ENCODE measurements at regions not wholly inside any gene's neighbourhood (a gene's known extent, or its start where the extent isn't known, plus 50 kb on each side); places are given as distances from the start of the nearest gene placed in this dataset.

DNA sequence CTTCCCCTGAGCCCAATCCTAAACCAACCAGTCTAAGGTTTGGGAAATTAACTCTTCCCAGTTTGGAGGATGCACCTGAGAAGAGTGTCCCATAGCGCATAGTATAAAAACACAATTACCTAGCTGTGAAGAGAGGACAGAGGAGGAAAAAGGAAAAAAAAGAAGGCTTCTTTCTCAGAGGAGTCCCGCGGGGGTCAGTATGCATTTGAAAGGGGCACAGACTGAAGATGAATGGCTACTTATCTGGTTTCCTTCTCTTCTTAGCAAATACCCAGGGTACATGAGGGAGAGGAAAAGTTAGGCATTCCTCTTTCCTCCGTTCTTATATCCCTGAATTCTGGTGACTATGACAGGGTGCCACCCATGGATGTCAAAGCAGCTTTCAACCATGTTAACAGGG, 96.9 kb downstream of the TMEM47 start:
- Histone ChIP-seq H3K9me3 (no peaks in the 10 kb centered on the region), H3K27me3 (peaks cover 0 to 8% of the 10 kb centered on the region in 2 donors), H3K36me3 (no peaks in the 10 kb centered on the region), H3K4me3 (no peak overlapping the region), H3K27ac (no peak overlapping the region), H3K4me1 (no peaks in the 10 kb centered on the region)
- TF ChIP-seq, protein P1, sequence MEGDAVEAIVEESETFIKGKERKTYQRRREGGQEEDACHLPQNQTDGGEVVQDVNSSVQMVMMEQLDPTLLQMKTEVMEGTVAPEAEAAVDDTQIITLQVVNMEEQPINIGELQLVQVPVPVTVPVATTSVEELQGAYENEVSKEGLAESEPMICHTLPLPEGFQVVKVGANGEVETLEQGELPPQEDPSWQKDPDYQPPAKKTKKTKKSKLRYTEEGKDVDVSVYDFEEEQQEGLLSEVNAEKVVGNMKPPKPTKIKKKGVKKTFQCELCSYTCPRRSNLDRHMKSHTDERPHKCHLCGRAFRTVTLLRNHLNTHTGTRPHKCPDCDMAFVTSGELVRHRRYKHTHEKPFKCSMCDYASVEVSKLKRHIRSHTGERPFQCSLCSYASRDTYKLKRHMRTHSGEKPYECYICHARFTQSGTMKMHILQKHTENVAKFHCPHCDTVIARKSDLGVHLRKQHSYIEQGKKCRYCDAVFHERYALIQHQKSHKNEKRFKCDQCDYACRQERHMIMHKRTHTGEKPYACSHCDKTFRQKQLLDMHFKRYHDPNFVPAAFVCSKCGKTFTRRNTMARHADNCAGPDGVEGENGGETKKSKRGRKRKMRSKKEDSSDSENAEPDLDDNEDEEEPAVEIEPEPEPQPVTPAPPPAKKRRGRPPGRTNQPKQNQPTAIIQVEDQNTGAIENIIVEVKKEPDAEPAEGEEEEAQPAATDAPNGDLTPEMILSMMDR (IDR thresholded peaks at IDR 0.05), result no peak
- no peak for TF ChIP-seq POLR2AphosphoS5 (IDR thresholded peaks at IDR 0.05)
- intact Hi-C loops (cut with DNase I; ENCODE audit: low total_unique reads), result no loop called here
- DNase-seq (ENCODE audit: low spot score in 2 of 2), result no peak

DNA sequence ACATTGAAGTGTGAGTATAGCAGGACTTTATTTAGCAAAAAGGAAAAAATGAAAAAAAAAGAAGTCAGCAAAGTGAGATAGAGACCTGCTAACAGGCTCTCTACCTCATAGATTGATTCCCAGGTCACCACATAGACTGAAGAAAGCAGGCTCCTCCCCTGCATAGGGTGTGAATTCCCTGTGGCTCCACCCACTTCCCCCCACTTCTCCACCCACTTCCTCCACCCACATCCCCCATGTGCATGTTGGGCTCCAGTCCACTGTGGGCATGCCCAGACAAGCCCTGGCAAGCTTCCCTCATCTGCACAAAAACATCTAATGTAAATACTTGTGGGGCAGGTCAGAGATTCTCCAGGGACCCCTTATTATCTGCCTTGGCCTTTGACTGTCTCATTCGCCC, 97.8 kb downstream of the TMEM47 start:
- Histone ChIP-seq H3K9me3 (no peaks in the 10 kb centered on the region), H3K4me3 (no peak overlapping the region), H3K4me1 (no peaks in the 10 kb centered on the region), H3K27me3 (peaks cover 0 to 8% of the 10 kb centered on the region in 2 donors), H3K36me3 (no peaks in the 10 kb centered on the region), H3K27ac (no peak overlapping the region)
- intact Hi-C loops (cut with DNase I; ENCODE audit: low total_unique reads), result no loop called here
- TF ChIP-seq POLR2AphosphoS5 (IDR thresholded peaks at IDR 0.05) (no peak), POLR2A (IDR thresholded peaks at IDR 0.05) (no peak)
- TF ChIP-seq, protein P1 (IDR thresholded peaks at IDR 0.05), result no peak
- DNase-seq (ENCODE audit: low spot score in 2 of 2), result no peak

DNA sequence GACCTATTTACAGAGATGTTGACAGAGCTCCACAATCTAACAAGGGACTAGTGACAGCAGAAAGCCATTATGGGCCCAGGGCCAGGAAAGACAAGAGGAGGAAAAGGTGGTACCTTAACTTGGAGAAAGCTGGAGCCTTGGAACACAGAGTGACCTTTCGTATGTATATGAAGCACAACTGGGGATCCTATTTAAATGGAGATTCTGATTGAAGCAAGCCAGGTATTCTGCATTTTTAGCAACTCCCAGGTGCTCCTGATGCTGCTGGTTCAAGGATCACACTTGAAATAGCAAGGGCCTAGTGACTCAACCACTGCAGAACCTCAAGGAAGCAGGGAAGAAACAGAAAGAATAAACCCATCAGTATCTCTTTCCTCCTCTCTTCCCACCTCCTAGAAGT, 99.4 kb downstream of the TMEM47 start:
- no peaks in the 10 kb centered on the region for H3K36me3 ChIP-seq
- H3K27me3 ChIP-seq, result peaks cover 0 to 8% of the 10 kb centered on the region in 2 donors
- H3K27ac ChIP-seq, result no peak overlapping the region
- intact Hi-C loops (cut with DNase I; ENCODE audit: low total_unique reads), result no loop called here
- no peaks in the 10 kb centered on the region for H3K9me3 ChIP-seq
- H3K4me1 ChIP-seq, result no peaks in the 10 kb centered on the region
- no peak overlapping the region for H3K4me3 ChIP-seq
- TF ChIP-seq POLR2AphosphoS5 (IDR thresholded peaks at IDR 0.05), result no peak
- no peak for DNase-seq (ENCODE audit: low spot score in 2 of 2)

DNA sequence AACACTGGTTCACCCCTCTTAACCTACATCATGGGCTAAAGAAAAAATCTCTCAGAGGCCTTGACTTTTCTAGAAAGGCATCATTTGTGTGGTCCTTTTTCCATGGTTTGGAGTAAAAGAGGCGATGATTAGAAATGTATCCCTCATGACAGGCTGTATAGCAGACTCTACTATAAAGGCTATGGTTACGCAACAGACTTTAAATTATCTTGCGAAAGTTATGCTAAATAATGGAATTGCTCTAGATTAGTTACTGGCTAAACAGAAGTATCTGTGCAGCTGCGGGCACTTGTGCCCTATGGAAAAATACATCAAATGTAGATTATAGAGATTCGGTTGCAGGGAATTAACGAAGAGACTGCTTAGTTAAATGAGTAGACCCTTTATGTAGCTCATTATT, 101.6 kb downstream of the TMEM47 start:
- intact Hi-C loops (cut with DNase I; ENCODE audit: low total_unique reads), result no loop called here
- TF ChIP-seq, protein P1 (IDR thresholded peaks at IDR 0.05), result no peak
- TF ChIP-seq POLR2A (IDR thresholded peaks at IDR 0.05) (no peak), POLR2AphosphoS5 (IDR thresholded peaks at IDR 0.05) (no peak)
- peaks cover 0 to 8% of the 10 kb centered on the region in 2 donors for H3K27me3 ChIP-seq
- no peak overlapping the region for H3K27ac ChIP-seq
- H3K4me3 ChIP-seq, result no peak overlapping the region
- no peaks in the 10 kb centered on the region for H3K9me3 ChIP-seq
- no peaks in the 10 kb centered on the region for H3K36me3 ChIP-seq
- no peaks in the 10 kb centered on the region for H3K4me1 ChIP-seq
- DNase-seq (ENCODE audit: low spot score in 2 of 2), result no peak

DNA sequence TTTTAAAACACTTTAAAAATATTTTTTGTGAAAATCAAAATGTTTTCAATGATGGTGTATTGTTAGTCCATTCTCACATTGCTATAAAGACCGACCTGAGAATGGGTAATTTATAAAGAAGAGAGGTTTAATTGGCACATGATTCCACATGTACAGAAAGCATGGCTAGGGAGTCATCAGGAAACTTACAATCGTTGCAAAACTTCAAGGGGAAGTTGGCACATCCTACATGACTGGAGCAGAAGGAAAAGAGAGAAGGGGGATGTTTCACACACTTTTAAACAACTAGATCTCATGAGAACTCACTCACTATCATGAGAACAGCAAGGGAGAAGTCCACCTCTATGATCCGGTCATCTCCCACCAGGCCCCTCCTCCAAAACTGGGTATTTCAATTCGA, 110.7 kb downstream of the TMEM47 start:
- no peak overlapping the region for H3K27ac ChIP-seq
- intact Hi-C loops (cut with DNase I; ENCODE audit: low total_unique reads), result no loop called here
- H3K36me3 ChIP-seq, result no peaks in the 10 kb centered on the region
- H3K4me3 ChIP-seq, result no peak overlapping the region
- no peaks in the 10 kb centered on the region for H3K9me3 ChIP-seq
- H3K27me3 ChIP-seq, result peaks cover 0 to 7% of the 10 kb centered on the region in 2 donors
- H3K4me1 ChIP-seq, result no peaks in the 10 kb centered on the region
- TF ChIP-seq POLR2A (IDR thresholded peaks at IDR 0.05), result no peak
- TF ChIP-seq, protein P1 (IDR thresholded peaks at IDR 0.05), result no peak
- no peak for TF ChIP-seq POLR2AphosphoS5 (IDR thresholded peaks at IDR 0.05)
- DNase-seq (ENCODE audit: low spot score in 2 of 2), result no peak

DNA sequence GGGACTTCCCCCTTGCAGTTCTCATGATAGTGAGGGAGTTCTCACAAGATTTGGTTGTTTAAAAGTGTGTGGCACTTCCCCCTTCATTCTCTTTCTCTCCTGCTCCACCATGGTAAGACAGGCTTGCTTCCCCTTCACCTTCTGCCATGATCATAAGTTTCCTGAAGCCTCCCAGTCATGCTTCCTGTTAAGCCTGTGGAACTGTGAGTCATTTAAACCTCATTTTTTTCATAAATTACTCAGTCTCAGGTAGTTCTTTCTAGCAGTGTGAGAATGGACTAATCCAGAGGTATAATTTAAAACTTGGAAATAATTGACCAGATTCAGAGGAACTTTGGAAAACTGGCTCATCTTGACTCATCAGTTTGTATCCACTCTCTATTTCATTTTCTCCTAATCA, 129.0 kb downstream of the TMEM47 start:
- intact Hi-C loops (cut with DNase I; ENCODE audit: low total_unique reads), result no loop called here
- TF ChIP-seq POLR2A (IDR thresholded peaks at IDR 0.05) (no peak), POLR2AphosphoS5 (IDR thresholded peaks at IDR 0.05) (no peak)
- TF ChIP-seq, protein P1 (IDR thresholded peaks at IDR 0.05), result no peak
- no peaks in the 10 kb centered on the region for H3K9me3 ChIP-seq
- no peaks in the 10 kb centered on the region for H3K4me1 ChIP-seq
- H3K27me3 ChIP-seq, result no peaks in the 10 kb centered on the region
- H3K27ac ChIP-seq, result no peak overlapping the region
- no peaks in the 10 kb centered on the region for H3K36me3 ChIP-seq
- H3K4me3 ChIP-seq, result no peak overlapping the region
- no peak for DNase-seq (ENCODE audit: low spot score in 2 of 2)

Data from breast epithelium (tissue), 4 donors.